Trophoblast cell (in vitro differentiated cells and primary cell): ENCODE measurements at regions not wholly inside any gene's neighbourhood (a gene's known extent, or its start where the extent isn't known, plus 50 kb on each side); places are given as distances from the start of the nearest gene placed in this dataset.
"Not testable (repeated sequence)": the region's sequence is repeated elsewhere in the genome, so short reads cannot be mapped to it uniquely, and the experiment has no call there.

Experiments used
- DNase-seq, 2 donors: peaks; one replicate each; pipeline ENCODE4 v3.0.0-alpha.2; 2016
- H2AFZ ChIP-seq: 2 replicates; pipeline ENCODE4 v1.6.1; 2013; ENCODE audit warnings: low read length, moderate library complexity, mild to moderate bottlenecking; ENCODE audit not compliant: insufficient read depth, poor library complexity
- H2AK5ac ChIP-seq: 2 replicates; pipeline ENCODE4 v1.6.1; 2013; ENCODE audit warnings: mild to moderate bottlenecking, low read length
- H2BK120ac ChIP-seq: 2 replicates; pipeline ENCODE4 v1.6.1; 2013; ENCODE audit warnings: low read length, mild to moderate bottlenecking, moderate library complexity; ENCODE audit not compliant: insufficient read depth, poor library complexity
- H2BK12ac ChIP-seq: 2 replicates; pipeline ENCODE4 v1.6.1; 2013; ENCODE audit warnings: mild to moderate bottlenecking, low read length, moderate library complexity
- H2BK5ac ChIP-seq: 2 replicates; pipeline ENCODE4 v1.6.1; 2013; ENCODE audit warnings: low read length, low read depth, moderate library complexity, mild to moderate bottlenecking; ENCODE audit not compliant: poor library complexity
- H3K14ac ChIP-seq: 2 replicates; pipeline ENCODE4 v1.6.1; 2013; ENCODE audit warnings: mild to moderate bottlenecking, low read length
- H3K18ac ChIP-seq: 2 replicates; pipeline ENCODE4 v1.6.1; 2013; ENCODE audit warnings: mild to moderate bottlenecking, low read length
- H3K23ac ChIP-seq: 2 replicates; pipeline ENCODE4 v1.6.1; 2013; ENCODE audit warnings: low read length
- H3K27ac ChIP-seq: 2 replicates; pipeline ENCODE4 v1.5.1; 2013; ENCODE audit warnings: low read depth, mild to moderate bottlenecking, inconsistent platforms, low read length, moderate library complexity
- H3K27me3 ChIP-seq: 2 replicates; pipeline ENCODE4 v1.6.1; 2013; ENCODE audit warnings: inconsistent platforms, mild to moderate bottlenecking, low read length, moderate library complexity; ENCODE audit not compliant: insufficient read depth
- H3K36me3 ChIP-seq, 2 experiments: 1 replicate in 1 of 2; 2 replicates in 1 of 2; pipeline ENCODE4 v1.6.1; 2013; ENCODE audit warnings: low read length in 2 of 2, mild to moderate bottlenecking in 2 of 2, moderate library complexity in 1 of 2; ENCODE audit not compliant: insufficient read depth in 2 of 2, control insufficient read depth in 1 of 2
- H3K4ac ChIP-seq: 2 replicates; pipeline ENCODE4 v1.6.1; 2013; ENCODE audit warnings: low read depth, mild to moderate bottlenecking, low read length, moderate library complexity
- H3K4me1 ChIP-seq, 2 experiments: 1 replicate in 1 of 2; 2 replicates in 1 of 2; pipeline ENCODE4 v1.6.1; 2013; ENCODE audit warnings: low read length in 2 of 2, mild to moderate bottlenecking in 2 of 2, moderate library complexity in 1 of 2; ENCODE audit not compliant: insufficient read depth in 2 of 2, control insufficient read depth in 1 of 2
- H3K4me2 ChIP-seq: 2 replicates; pipeline ENCODE4 v1.6.1; 2013; ENCODE audit warnings: inconsistent platforms, mild to moderate bottlenecking, low read length, moderate library complexity
- H3K4me3 ChIP-seq: 2 replicates; pipeline ENCODE4 v1.5.1; 2013; ENCODE audit warnings: mild to moderate bottlenecking, low read depth, low read length, inconsistent platforms
- H3K79me1 ChIP-seq: one replicate; pipeline ENCODE4 v1.6.1; 2013; ENCODE audit warnings: low read length
- H3K79me2 ChIP-seq: 2 replicates; pipeline ENCODE4 v1.6.1; 2013; ENCODE audit warnings: low read length, mild to moderate bottlenecking; ENCODE audit not compliant: control insufficient read depth, insufficient read depth, poor library complexity
- H3K9ac ChIP-seq: 2 replicates; pipeline ENCODE4 v1.6.1; 2013; ENCODE audit warnings: mild to moderate bottlenecking, low read length
- H3K9me3 ChIP-seq: 2 replicates; pipeline ENCODE4 v1.6.1; 2013; ENCODE audit warnings: low read depth, mild to moderate bottlenecking, control low read depth, inconsistent platforms, low read length; ENCODE audit not compliant: insufficient read depth
- H4K12ac ChIP-seq: 2 replicates; pipeline ENCODE4 v1.6.1; 2013; ENCODE audit warnings: low read depth, mild to moderate bottlenecking, low read length, moderate library complexity
- H4K8ac ChIP-seq: 2 replicates; pipeline ENCODE4 v1.6.1; 2013; ENCODE audit warnings: low read depth, mild to moderate bottlenecking, low read length, moderate library complexity
- H4K91ac ChIP-seq: one replicate; pipeline ENCODE4 v1.6.1; 2013; ENCODE audit warnings: low read depth, mild to moderate bottlenecking, low read length, moderate library complexity
- WGBS: extraction: QIAGEN DNeasy Blood & Tissue Kit; methylation state at CpG from one replicate; pipeline ENCODE4 v1.1.7; 2013; ENCODE audit warnings: missing lambda C conversion rate; ENCODE audit not compliant: insufficient read length, insufficient coverage; ENCODE audit errors: extremely low coverage; 5-methylcytosine and 5-hydroxymethylcytosine counted together

DNA sequence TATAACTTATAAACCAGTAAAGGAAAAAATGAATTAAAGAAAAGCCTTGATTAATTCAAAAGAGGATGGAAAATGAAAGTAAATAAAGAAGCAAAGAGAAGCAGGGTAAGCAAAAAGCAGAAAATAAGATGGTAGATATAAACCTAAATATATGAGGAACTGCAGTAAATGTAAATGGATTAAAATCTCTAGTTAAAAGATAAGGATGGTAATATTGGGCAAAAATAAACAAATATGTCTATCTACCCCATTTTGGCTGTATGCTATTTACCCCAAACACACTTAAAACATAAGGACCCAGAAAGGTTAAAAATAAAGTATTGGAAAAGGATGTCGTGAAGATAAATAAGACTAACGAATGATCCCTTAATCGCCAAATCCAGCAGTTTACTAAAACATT is 161.9 kb downstream of the FOXD2 start:
- Histone ChIP-seq H3K27me3 (no peaks in the 10 kb centered on the region), H3K23ac (no peak overlapping the region), H3K4me2 (no peak overlapping the region), H2AFZ (no peak overlapping the region), H4K8ac (no peak overlapping the region), H3K4ac (no peak overlapping the region), H3K4me3 (no peak overlapping the region), H3K79me2 (no peaks in the 10 kb centered on the region), H3K27ac (no peak overlapping the region), H2BK120ac (no peak overlapping the region), H3K9me3 (peaks cover 7% of the 10 kb centered on the region), H2BK12ac (no peak overlapping the region), H3K36me3 (no peaks in the 10 kb centered on the region), H3K79me1 (no peaks in the 10 kb centered on the region), H3K9ac (no peak overlapping the region), H3K4me1 (no peaks in the 10 kb centered on the region), H2AK5ac (no peak overlapping the region), H3K18ac (no peak overlapping the region), H3K14ac (no peak overlapping the region), H2BK5ac (no peak overlapping the region), H4K91ac (no peak overlapping the region), H4K12ac (no peak overlapping the region)
- no CpG with 5 or more reads among the region's 3 CpGs for WGBS
- no peak for DNase-seq

GRCh38 chr1:47602491-47602890 is 164.6 kb downstream of the FOXD2 start:
- not testable (repeated sequence) for H3K4me3 ChIP-seq

GRCh38 chr1:47604869-47605268 is 167.0 kb downstream of the FOXD2 start:
- not testable (repeated sequence) for H4K8ac ChIP-seq, H3K9ac ChIP-seq, H2AK5ac ChIP-seq, H3K18ac ChIP-seq, H3K23ac ChIP-seq, H4K12ac ChIP-seq, H2BK5ac ChIP-seq, H3K27ac ChIP-seq, H3K79me2 ChIP-seq, H4K91ac ChIP-seq, H3K4ac ChIP-seq, H2BK120ac ChIP-seq, H3K36me3 ChIP-seq, DNase-seq, H3K4me3 ChIP-seq, H2BK12ac ChIP-seq, H3K4me2 ChIP-seq, H2AFZ ChIP-seq, H3K79me1 ChIP-seq, H3K27me3 ChIP-seq, H3K4me1 ChIP-seq, H3K14ac ChIP-seq
- peaks cover 12% of the 10 kb centered on the region for H3K9me3 ChIP-seq
- no CpG with 5 or more reads among the region's 1 CpG for WGBS

More at GRCh38 chr1:47602491-47602890, 164.6 kb downstream of the FOXD2 start:
- H2BK5ac ChIP-seq, H3K27me3 ChIP-seq, H3K14ac ChIP-seq, H3K4me1 ChIP-seq, H2BK120ac ChIP-seq, H2AK5ac ChIP-seq, H3K9me3 ChIP-seq, H3K9ac ChIP-seq, H3K18ac ChIP-seq, H3K79me2 ChIP-seq, H3K23ac ChIP-seq, H3K79me1 ChIP-seq, H2AFZ ChIP-seq, H4K12ac ChIP-seq, H4K91ac ChIP-seq, DNase-seq, H3K27ac ChIP-seq, H3K4ac ChIP-seq, H3K4me2 ChIP-seq, H3K36me3 ChIP-seq, H2BK12ac ChIP-seq, H4K8ac ChIP-seq: not testable (repeated sequence)
- WGBS: no CpG with 5 or more reads among the region's 11 CpGs

GRCh38 chr1:47608296-47608875 is 170.5 kb downstream of the FOXD2 start:
- H3K4me1 ChIP-seq: no peaks in the 10 kb centered on the region
- H3K4me3 ChIP-seq: peak overlapping the region; percentile 13
- no peak overlapping the region for H2BK5ac ChIP-seq
- no peaks in the 10 kb centered on the region for H3K27me3 ChIP-seq
- H3K9me3 ChIP-seq: peaks cover 6% of the 10 kb centered on the region
- peaks cover 0 to 2% of the 10 kb centered on the region in 2 experiments for H3K36me3 ChIP-seq
- no peak for DNase-seq
- H3K14ac ChIP-seq: no peak overlapping the region
- H2AFZ ChIP-seq: no peak overlapping the region
- no peak overlapping the region for H4K8ac ChIP-seq
- no CpG with 5 or more reads among the region's 7 CpGs for WGBS
- H3K23ac ChIP-seq: no peak overlapping the region
- no peak overlapping the region for H3K4ac ChIP-seq
- no peak overlapping the region for H4K12ac ChIP-seq
- H3K79me1 ChIP-seq: no peaks in the 10 kb centered on the region
- no peak overlapping the region for H3K27ac ChIP-seq
- H3K4me2 ChIP-seq: no peak overlapping the region
- H3K79me2 ChIP-seq: no peaks in the 10 kb centered on the region
- no peak overlapping the region for H3K9ac ChIP-seq
- no peak overlapping the region for H2BK120ac ChIP-seq
- H2AK5ac ChIP-seq: no peak overlapping the region
- no peak overlapping the region for H2BK12ac ChIP-seq
- no peak overlapping the region for H4K91ac ChIP-seq
- no peak overlapping the region for H3K18ac ChIP-seq
